H1 (cell line): ENCODE measurements at regions not wholly inside any gene's neighbourhood (a gene's known extent, or its start where the extent isn't known, plus 50 kb on each side); places are given as distances from the start of the nearest gene placed in this dataset.

Experiments
- KDM4A ChIP-seq: IDR thresholded peaks from one replicate; pipeline ENCODE4 v1.7.1; 2012; ENCODE audit warnings: low read depth, mild to moderate bottlenecking, moderate library complexity, low read length, inconsistent platforms; ENCODE audit not compliant: severe bottlenecking
- RAD21 ChIP-seq, 2 experiments: IDR thresholded peaks in 1 of 2; conservative IDR thresholded peaks in 1 of 2; 2 replicates each; pipeline ENCODE4 v1.6.1; 2011; ENCODE audit warnings: low read depth in 2 of 2, low read length in 2 of 2, improper control_type of control experiment in 1 of 2, inconsistent platforms in 1 of 2, mild to moderate bottlenecking in 1 of 2, moderate library complexity in 1 of 2
- TF ChIP-seq, protein P1 (sequence below): IDR thresholded peaks from 2 replicates; pipeline ENCODE4 v1.6.1; 2012; ENCODE audit warnings: inconsistent platforms
- TF ChIP-seq, protein P2 (sequence below): fragments of 300-600 bp; sonication (generic); IDR thresholded peaks from 2 replicates; pipeline ENCODE4 v1.7.1; 2012; ENCODE audit warnings: low read length, moderate library complexity, mild to moderate bottlenecking, inconsistent platforms; ENCODE audit not compliant: insufficient replicate concordance

DNA sequence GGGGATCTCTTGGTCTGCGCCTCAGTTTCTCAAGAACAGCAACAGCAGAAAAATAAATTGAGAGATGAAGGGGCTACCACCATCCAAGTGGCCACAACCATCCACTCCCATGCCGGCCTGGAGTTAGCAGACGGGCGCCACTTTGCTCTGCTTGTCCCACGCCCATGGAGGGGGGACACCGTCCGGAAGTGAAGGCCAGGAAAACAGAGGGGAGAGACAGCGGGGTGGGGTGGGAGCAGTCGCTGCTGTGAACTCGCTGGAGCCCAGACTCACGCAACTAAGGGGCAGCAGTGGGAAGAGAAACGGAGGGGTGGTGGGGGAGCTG lies 135.4 kb downstream of the KIF20B start (continued):
- no peak for TF ChIP-seq KDM4A
- TF ChIP-seq, protein P1, sequence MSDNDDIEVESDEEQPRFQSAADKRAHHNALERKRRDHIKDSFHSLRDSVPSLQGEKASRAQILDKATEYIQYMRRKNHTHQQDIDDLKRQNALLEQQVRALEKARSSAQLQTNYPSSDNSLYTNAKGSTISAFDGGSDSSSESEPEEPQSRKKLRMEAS, result no peak
- TF ChIP-seq, protein P2, sequence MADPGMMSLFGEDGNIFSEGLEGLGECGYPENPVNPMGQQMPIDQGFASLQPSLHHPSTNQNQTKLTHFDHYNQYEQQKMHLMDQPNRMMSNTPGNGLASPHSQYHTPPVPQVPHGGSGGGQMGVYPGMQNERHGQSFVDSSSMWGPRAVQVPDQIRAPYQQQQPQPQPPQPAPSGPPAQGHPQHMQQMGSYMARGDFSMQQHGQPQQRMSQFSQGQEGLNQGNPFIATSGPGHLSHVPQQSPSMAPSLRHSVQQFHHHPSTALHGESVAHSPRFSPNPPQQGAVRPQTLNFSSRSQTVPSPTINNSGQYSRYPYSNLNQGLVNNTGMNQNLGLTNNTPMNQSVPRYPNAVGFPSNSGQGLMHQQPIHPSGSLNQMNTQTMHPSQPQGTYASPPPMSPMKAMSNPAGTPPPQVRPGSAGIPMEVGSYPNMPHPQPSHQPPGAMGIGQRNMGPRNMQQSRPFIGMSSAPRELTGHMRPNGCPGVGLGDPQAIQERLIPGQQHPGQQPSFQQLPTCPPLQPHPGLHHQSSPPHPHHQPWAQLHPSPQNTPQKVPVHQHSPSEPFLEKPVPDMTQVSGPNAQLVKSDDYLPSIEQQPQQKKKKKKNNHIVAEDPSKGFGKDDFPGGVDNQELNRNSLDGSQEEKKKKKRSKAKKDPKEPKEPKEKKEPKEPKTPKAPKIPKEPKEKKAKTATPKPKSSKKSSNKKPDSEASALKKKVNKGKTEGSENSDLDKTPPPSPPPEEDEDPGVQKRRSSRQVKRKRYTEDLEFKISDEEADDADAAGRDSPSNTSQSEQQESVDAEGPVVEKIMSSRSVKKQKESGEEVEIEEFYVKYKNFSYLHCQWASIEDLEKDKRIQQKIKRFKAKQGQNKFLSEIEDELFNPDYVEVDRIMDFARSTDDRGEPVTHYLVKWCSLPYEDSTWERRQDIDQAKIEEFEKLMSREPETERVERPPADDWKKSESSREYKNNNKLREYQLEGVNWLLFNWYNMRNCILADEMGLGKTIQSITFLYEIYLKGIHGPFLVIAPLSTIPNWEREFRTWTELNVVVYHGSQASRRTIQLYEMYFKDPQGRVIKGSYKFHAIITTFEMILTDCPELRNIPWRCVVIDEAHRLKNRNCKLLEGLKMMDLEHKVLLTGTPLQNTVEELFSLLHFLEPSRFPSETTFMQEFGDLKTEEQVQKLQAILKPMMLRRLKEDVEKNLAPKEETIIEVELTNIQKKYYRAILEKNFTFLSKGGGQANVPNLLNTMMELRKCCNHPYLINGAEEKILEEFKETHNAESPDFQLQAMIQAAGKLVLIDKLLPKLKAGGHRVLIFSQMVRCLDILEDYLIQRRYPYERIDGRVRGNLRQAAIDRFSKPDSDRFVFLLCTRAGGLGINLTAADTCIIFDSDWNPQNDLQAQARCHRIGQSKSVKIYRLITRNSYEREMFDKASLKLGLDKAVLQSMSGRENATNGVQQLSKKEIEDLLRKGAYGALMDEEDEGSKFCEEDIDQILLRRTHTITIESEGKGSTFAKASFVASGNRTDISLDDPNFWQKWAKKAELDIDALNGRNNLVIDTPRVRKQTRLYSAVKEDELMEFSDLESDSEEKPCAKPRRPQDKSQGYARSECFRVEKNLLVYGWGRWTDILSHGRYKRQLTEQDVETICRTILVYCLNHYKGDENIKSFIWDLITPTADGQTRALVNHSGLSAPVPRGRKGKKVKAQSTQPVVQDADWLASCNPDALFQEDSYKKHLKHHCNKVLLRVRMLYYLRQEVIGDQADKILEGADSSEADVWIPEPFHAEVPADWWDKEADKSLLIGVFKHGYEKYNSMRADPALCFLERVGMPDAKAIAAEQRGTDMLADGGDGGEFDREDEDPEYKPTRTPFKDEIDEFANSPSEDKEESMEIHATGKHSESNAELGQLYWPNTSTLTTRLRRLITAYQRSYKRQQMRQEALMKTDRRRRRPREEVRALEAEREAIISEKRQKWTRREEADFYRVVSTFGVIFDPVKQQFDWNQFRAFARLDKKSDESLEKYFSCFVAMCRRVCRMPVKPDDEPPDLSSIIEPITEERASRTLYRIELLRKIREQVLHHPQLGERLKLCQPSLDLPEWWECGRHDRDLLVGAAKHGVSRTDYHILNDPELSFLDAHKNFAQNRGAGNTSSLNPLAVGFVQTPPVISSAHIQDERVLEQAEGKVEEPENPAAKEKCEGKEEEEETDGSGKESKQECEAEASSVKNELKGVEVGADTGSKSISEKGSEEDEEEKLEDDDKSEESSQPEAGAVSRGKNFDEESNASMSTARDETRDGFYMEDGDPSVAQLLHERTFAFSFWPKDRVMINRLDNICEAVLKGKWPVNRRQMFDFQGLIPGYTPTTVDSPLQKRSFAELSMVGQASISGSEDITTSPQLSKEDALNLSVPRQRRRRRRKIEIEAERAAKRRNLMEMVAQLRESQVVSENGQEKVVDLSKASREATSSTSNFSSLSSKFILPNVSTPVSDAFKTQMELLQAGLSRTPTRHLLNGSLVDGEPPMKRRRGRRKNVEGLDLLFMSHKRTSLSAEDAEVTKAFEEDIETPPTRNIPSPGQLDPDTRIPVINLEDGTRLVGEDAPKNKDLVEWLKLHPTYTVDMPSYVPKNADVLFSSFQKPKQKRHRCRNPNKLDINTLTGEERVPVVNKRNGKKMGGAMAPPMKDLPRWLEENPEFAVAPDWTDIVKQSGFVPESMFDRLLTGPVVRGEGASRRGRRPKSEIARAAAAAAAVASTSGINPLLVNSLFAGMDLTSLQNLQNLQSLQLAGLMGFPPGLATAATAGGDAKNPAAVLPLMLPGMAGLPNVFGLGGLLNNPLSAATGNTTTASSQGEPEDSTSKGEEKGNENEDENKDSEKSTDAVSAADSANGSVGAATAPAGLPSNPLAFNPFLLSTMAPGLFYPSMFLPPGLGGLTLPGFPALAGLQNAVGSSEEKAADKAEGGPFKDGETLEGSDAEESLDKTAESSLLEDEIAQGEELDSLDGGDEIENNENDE, result no peak
- TF ChIP-seq RAD21 (IDR thresholded peaks at IDR 0.05 in 1 of 2, conservative IDR thresholded peaks at IDR 0.05 in 1 of 2; ENCODE audit: low read depth in 2 of 2, low read length in 2 of 2), result no peak
